ENCODE measurements at regions not wholly inside any gene's neighbourhood (a gene's known extent, or its start where the extent isn't known, plus 50 kb on each side); places are given as distances from the start of the nearest gene placed in this dataset.

DNA sequence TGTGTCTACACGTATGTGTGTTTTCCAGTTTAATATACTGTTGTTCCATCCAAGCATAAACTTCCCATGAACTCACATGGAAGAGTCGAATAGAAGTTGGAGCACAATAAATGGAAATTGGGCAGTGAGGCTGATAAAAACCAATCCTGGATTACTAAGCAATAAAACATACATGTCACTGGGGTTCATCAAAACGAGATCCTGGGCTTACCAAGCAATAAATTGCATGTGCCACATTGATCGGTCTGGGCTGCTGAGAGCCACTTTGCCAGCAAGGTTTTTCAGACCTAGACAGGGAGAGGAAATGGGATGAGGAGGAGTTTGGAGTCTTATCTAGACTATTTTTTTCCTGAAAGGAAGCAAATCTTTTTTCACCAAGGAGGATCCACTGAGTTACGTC is 322.3 kb upstream of the C16orf82 start:
- DNase-seq (ENCODE audit: insufficient read length, low spot score) (no peak), FAIRE-seq (no peak)
- TF ChIP-seq, protein P1, sequence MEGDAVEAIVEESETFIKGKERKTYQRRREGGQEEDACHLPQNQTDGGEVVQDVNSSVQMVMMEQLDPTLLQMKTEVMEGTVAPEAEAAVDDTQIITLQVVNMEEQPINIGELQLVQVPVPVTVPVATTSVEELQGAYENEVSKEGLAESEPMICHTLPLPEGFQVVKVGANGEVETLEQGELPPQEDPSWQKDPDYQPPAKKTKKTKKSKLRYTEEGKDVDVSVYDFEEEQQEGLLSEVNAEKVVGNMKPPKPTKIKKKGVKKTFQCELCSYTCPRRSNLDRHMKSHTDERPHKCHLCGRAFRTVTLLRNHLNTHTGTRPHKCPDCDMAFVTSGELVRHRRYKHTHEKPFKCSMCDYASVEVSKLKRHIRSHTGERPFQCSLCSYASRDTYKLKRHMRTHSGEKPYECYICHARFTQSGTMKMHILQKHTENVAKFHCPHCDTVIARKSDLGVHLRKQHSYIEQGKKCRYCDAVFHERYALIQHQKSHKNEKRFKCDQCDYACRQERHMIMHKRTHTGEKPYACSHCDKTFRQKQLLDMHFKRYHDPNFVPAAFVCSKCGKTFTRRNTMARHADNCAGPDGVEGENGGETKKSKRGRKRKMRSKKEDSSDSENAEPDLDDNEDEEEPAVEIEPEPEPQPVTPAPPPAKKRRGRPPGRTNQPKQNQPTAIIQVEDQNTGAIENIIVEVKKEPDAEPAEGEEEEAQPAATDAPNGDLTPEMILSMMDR (IDR thresholded peaks at IDR 0.05; ENCODE audit: insufficient read depth, missing control alignments): no peak

DNA sequence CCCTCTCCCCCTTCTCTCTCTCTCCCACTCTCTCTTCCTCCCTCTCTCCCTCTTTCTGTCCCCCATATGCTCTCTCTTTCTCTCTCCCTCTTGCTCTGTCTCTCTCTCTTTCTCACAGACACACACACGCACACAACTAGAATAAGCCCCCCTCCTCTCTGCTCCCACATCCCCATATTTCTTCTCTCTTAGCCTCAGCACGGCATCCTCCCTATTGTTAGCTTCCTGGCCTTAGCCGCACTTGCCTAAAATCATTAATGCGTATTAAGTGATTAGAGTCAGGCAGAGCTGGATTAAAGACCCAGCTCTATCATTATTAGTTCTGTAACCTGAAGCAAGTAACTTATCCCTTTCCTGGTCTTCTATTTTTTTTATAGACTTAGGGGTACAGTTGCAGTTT is 319.0 kb upstream of the C16orf82 start:
- FAIRE-seq: no peak
- DNase-seq (ENCODE audit: insufficient read length, low spot score): no peak
- TF ChIP-seq, protein P1 (IDR thresholded peaks at IDR 0.05; ENCODE audit: insufficient read depth, missing control alignments): no peak

DNA sequence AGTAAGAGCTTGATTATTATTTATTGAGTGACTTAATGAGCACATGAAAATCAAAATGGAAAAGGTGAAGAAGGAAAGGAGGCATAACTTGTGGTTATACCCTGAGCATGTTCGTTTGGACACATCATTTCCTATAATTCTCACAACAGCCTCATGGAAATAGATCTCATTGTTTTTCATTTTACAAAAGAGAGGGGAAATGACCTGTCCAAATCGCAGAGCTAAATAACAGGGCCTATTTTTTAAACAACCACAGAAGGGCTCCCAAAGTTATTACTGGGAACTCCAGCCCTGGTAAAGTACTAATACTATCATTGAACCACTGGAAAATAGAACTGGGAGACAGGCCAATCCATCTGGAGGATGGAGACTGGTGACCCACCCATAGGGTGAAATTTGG is 317.7 kb upstream of the C16orf82 start:
- no peak for FAIRE-seq
- no peak for DNase-seq (ENCODE audit: insufficient read length, low spot score)
- TF ChIP-seq, protein P1 (IDR thresholded peaks at IDR 0.05; ENCODE audit: insufficient read depth, missing control alignments): no peak

DNA sequence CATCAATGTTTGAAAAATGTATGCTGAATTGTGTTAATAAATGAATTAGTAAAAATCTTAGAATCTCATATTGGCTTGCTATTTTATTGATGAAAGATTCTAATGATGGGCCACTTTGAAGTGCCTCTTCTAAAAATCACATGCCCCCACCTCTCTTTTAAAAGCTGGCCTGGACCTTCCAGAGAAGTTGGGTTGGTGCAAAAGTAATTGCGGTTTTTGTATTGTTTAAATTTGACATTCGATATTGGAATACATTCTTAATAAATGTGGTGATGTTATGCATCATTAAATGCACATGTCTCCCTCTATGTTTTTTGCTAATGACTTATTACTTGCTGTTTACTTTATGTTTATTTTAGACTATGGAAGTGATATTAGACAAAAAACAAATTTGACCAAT is 314.6 kb upstream of the C16orf82 start:
- FAIRE-seq (no peak), DNase-seq (ENCODE audit: insufficient read length, low spot score) (no peak)
- TF ChIP-seq, protein P1 (IDR thresholded peaks at IDR 0.05; ENCODE audit: insufficient read depth, missing control alignments): no peak

DNA sequence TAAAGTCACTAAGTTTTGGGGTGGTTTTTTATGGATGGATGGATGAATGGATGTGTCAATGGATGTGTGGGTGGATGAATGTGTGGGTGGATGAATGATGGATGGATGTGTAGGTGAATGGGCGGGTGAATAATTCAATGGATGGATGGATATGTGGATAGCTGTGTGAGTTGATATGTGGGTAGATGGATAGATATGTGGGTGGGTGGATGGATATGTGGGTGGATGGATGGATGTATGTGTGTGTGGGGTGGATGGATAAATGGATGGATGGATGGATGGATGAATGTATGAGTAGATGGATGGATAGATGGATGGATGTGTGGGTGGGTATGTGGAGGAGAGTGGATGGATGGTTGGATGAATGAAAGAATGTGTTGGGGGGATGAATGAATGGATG is 310.1 kb upstream of the C16orf82 start:
- TF ChIP-seq, protein P1 (IDR thresholded peaks at IDR 0.05; ENCODE audit: insufficient read depth, missing control alignments): no peak
- no peak for DNase-seq (ENCODE audit: insufficient read length, low spot score)
- no peak for FAIRE-seq

DNA sequence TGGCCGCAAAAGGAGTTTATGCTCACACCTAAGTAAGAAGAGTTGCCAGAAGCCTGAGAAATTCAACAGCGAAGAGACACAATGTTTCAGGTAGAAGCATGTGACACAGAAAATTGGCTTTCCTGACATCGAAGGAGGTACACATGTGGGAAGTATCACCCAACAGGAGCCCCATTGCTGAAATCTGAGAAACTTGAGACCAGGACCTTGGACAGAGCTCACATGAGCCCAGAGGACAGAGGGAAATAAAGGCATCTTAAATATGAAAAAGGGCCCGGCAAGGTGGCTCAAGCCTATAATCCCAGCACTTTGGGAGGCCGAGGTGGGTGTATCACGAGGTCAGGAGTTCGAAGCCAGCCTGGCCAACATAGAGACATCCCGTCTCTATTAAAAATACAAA is 304.1 kb upstream of the C16orf82 start:
- TF ChIP-seq, protein P1 (IDR thresholded peaks at IDR 0.05; ENCODE audit: insufficient read depth, missing control alignments): no peak
- FAIRE-seq: no peak
- DNase-seq (ENCODE audit: insufficient read length, low spot score): no peak

DNA sequence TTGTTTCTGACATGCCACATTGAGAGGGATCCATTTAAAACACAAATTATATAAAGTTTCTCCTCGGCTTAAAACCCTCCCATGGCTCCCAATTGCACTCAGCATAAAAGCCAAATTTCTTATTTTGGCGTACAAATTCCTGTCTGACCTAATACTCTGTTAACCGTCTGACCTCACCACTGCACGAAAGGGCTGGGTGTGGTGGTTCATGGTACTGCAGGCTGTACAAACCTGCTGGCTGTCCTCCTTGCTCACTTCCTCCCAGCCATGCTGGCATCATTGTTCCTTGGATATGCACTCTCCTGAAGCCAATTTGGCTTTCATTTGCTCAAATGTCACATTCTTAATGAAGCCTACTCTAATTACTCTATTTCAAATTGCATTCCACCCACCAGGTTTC is 301.6 kb upstream of the C16orf82 start:
- TF ChIP-seq, protein P1 (IDR thresholded peaks at IDR 0.05; ENCODE audit: insufficient read depth, missing control alignments): no peak
- no peak for FAIRE-seq
- DNase-seq (ENCODE audit: insufficient read length, low spot score): no peak

Measured in D721Med (cell line).